NCI-H1930 (cell line): ENCODE measurements at regions not wholly inside any gene's neighbourhood (a gene's known extent, or its start where the extent isn't known, plus 50 kb on each side); places are given as distances from the start of the nearest gene placed in this dataset.
"Not testable (repeated sequence)": the region's sequence is repeated elsewhere in the genome, so short reads cannot be mapped to it uniquely, and the experiment has no call there.

Experiments used
- DNase-seq, 2 experiments: peaks; one replicate each; lab custom pipeline; 2025; lab: John Stamatoyannopoulos, UW

GRCh38 chr3:176183181-176183580, 1014.1 kb downstream of the TBL1XR1 start:
- DNase-seq: no peak

GRCh38 chr3:176174060-176174459, 1023.2 kb downstream of the TBL1XR1 start:
- no peak for DNase-seq

- DNase-seq: no peak
Observed at GRCh38 chr3:176172492-176172891, 1024.8 kb downstream of the TBL1XR1 start.

- no peak for DNase-seq
Observed at GRCh38 chr3:176167272-176167671, 1030.0 kb downstream of the TBL1XR1 start.

- no peak for DNase-seq
Observed at GRCh38 chr3:176160997-176161396, 1036.3 kb downstream of the TBL1XR1 start.

- no peak for DNase-seq
Observed at GRCh38 chr3:176159796-176160195, 1037.5 kb downstream of the TBL1XR1 start.

GRCh38 chr3:176155012-176155411, 1042.3 kb downstream of the TBL1XR1 start:
- no peak for DNase-seq

GRCh38 chr3:176149567-176149966, 1047.7 kb downstream of the TBL1XR1 start:
- no peak for DNase-seq

GRCh38 chr3:176147251-176147650, 1050.0 kb downstream of the TBL1XR1 start:
- peak; percentile 92 to 95 for DNase-seq

GRCh38 chr3:176141837-176142236, 1055.4 kb downstream of the TBL1XR1 start:
- DNase-seq: no peak

- peak; percentile 29 to 54 for DNase-seq
Observed at GRCh38 chr3:176120507-176120906, 1076.8 kb downstream of the TBL1XR1 start.

- no peak for DNase-seq
Observed at GRCh38 chr3:176119826-176120225, 1077.5 kb downstream of the TBL1XR1 start.

- DNase-seq: no peak
Observed at GRCh38 chr3:176106380-176106779, 1090.9 kb downstream of the TBL1XR1 start.

- no peak for DNase-seq
Observed at GRCh38 chr3:176097027-176097426, 1100.3 kb downstream of the TBL1XR1 start.

- DNase-seq: not testable (repeated sequence)
Observed at GRCh38 chr3:176093892-176094291, 1103.4 kb downstream of the TBL1XR1 start.

- no peak for DNase-seq
Observed at GRCh38 chr3:176090727-176091126, 1106.6 kb downstream of the TBL1XR1 start.

GRCh38 chr3:176088962-176089383, 1108.3 kb downstream of the TBL1XR1 start:
- no peak for DNase-seq

GRCh38 chr3:176087066-176087697, 1110.1 kb downstream of the TBL1XR1 start:
- no peak for DNase-seq

GRCh38 chr3:176079785-176080184, 1117.5 kb downstream of the TBL1XR1 start:
- DNase-seq: no peak

GRCh38 chr3:176078906-176079305, 1118.4 kb downstream of the TBL1XR1 start:
- DNase-seq: no peak

- no peak for DNase-seq
Observed at GRCh38 chr3:176075491-176075890, 1121.8 kb downstream of the TBL1XR1 start.

GRCh38 chr3:176075046-176075445, 1122.2 kb downstream of the TBL1XR1 start:
- no peak for DNase-seq

GRCh38 chr3:176074096-176074495, 1123.2 kb downstream of the TBL1XR1 start:
- no peak for DNase-seq

- DNase-seq: no peak
Observed at GRCh38 chr3:176071943-176072342, 1125.3 kb downstream of the TBL1XR1 start.
